Endothelial cell of umbilical vein (primary cell): ENCODE measurements at regions not wholly inside any gene's neighbourhood (a gene's known extent, or its start where the extent isn't known, plus 50 kb on each side); places are given as distances from the start of the nearest gene placed in this dataset.

Experiments used
- BruUV-seq: library from RNA; stranded (reverse); fragments of 400-500 nt; replicated peaks from 2 replicates; lab custom pipeline; 2021; lab: Mats Ljungman, UMichigan
- CTCF ChIA-PET: fragments of 300-600, 350-600 bp; sonication (Branson Sonifier 250); formaldehyde crosslinking; loops from one replicate; lab custom pipeline; 2021; ENCODE audit warnings: antibody characterized with exemption, inconsistent platforms; lab: Charles Lee
- POLR2A ChIA-PET: fragments of 300-600, 350-600 bp; sonication (Branson Sonifier 250); formaldehyde crosslinking; loops from one replicate; lab custom pipeline; 2021; ENCODE audit warnings: antibody characterized with exemption, inconsistent platforms; lab: Charles Lee
- DNase-seq: peaks from one replicate; pipeline ENCODE4 v3.0.0-alpha.2; 2011; ENCODE audit warnings: low read depth, low spot score
- FAIRE-seq: peaks from 2 replicates; lab custom pipeline; 2011; peaks lifted over from hg19 to GRCh38; lab: Jason Lieb, UNC
- H2AFZ ChIP-seq: 2 replicates; pipeline ENCODE4 v1.6.0; 2012; ENCODE audit warnings: low read depth, low read length, control low read depth, inconsistent platforms
- H3K27ac ChIP-seq: 2 replicates; pipeline ENCODE4 v1.5.1; 2011; ENCODE audit warnings: low read depth, mild to moderate bottlenecking, control low read depth, low read length, moderate library complexity; ENCODE audit not compliant: insufficient read depth
- H3K27me3 ChIP-seq, 2 experiments: 2 replicates each; pipeline versions ENCODE4 v1.6.0 to v1.6.1; 2011; ENCODE audit warnings: low read length in 2 of 2, mixed read lengths in 1 of 2; ENCODE audit not compliant: control insufficient read depth in 2 of 2, insufficient read depth in 2 of 2
- H3K36me3 ChIP-seq, 2 experiments: 2 replicates in 1 of 2; 3 replicates in 1 of 2; pipeline ENCODE4 v1.5.1; 2011; ENCODE audit warnings: low read length in 2 of 2, mild to moderate bottlenecking in 1 of 2, moderate library complexity in 1 of 2; ENCODE audit not compliant: control insufficient read depth in 2 of 2, insufficient read depth in 2 of 2; ENCODE audit errors: extremely low read depth in 1 of 2
- H3K4me1 ChIP-seq: 3 replicates; pipeline ENCODE4 v1.5.1; 2011; ENCODE audit warnings: mild to moderate bottlenecking, low read length; ENCODE audit not compliant: control insufficient read depth, insufficient read depth; ENCODE audit errors: extremely low read depth
- H3K4me2 ChIP-seq: 2 replicates; pipeline ENCODE4 v1.6.1; 2011; ENCODE audit warnings: low read length, control low read depth, mixed read lengths; ENCODE audit not compliant: insufficient read depth
- H3K4me3 ChIP-seq, 3 experiments: fragments of 200-600 bp in 1 of 3; sonication (generic), shearing (Covaris generic) in 1 of 3; replicated peaks in 1 of 3; 2 replicates each; pipeline ENCODE4 v1.5.1; 2011 to 2016; ENCODE audit warnings: control low read depth in 3 of 3, low read length in 3 of 3, mild to moderate bottlenecking in 2 of 3, inconsistent platforms in 1 of 3, low read depth in 1 of 3, moderate library complexity in 1 of 3; ENCODE audit not compliant: insufficient read depth in 1 of 3
- H3K79me2 ChIP-seq: 2 replicates; pipeline ENCODE4 v1.6.0; 2012; ENCODE audit warnings: low read length, inconsistent platforms; ENCODE audit not compliant: control insufficient read depth, insufficient read depth
- H3K9ac ChIP-seq: replicated peaks from 2 replicates; pipeline ENCODE3; 2011; ENCODE audit warnings: low read length, control low read depth; ENCODE audit not compliant: insufficient read depth; ENCODE audit errors: extremely low read depth
- H3K9me1 ChIP-seq: replicated peaks from 3 replicates; pipeline ENCODE4 v1.6.0; 2011; ENCODE audit warnings: mild to moderate bottlenecking, low read length; ENCODE audit not compliant: control insufficient read depth, insufficient read depth; ENCODE audit errors: extremely low read depth
- H3K9me3 ChIP-seq: replicated peaks from 2 replicates; pipeline ENCODE4 v1.5.1; 2012; ENCODE audit warnings: low read length, inconsistent platforms; ENCODE audit not compliant: control insufficient read depth, insufficient read depth
- H4K20me1 ChIP-seq: replicated peaks from 2 replicates; pipeline ENCODE3; 2011; ENCODE audit warnings: mild to moderate bottlenecking, low read length; ENCODE audit not compliant: control insufficient read depth, insufficient read depth; ENCODE audit errors: extremely low read depth
- CTCF ChIP-seq, 2 donors: IDR thresholded peaks; 1 replicate in 1 of 2; 2 replicates in 1 of 2; pipeline ENCODE4 v1.5.1; 2011; ENCODE audit warnings: low read length in 2 of 2, mild to moderate bottlenecking in 2 of 2, moderate library complexity in 2 of 2, control low read depth in 1 of 2, inconsistent platforms in 1 of 2, low read depth in 1 of 2; ENCODE audit not compliant: insufficient read depth in 1 of 2; ENCODE audit errors: extremely low read depth in 1 of 2
- EZH2 ChIP-seq: IDR thresholded peaks from 2 replicates; pipeline ENCODE4 v1.6.1; 2012; ENCODE audit warnings: borderline replicate concordance, low read depth, mild to moderate bottlenecking, moderate library complexity, low read length, inconsistent platforms; ENCODE audit not compliant: severe bottlenecking
- FOS ChIP-seq: IDR thresholded peaks from 2 replicates; pipeline ENCODE4 v1.6.1; 2011; ENCODE audit warnings: mild to moderate bottlenecking, low read length, moderate library complexity, borderline replicate concordance; ENCODE audit not compliant: insufficient read depth
- GATA2 ChIP-seq: IDR thresholded peaks from 2 replicates; pipeline ENCODE4 v1.7.0; 2011; ENCODE audit warnings: low read depth, mild to moderate bottlenecking, moderate library complexity, mixed read lengths, low read length; ENCODE audit not compliant: insufficient read length, insufficient read depth
- JUN ChIP-seq: IDR thresholded peaks from 2 replicates; pipeline ENCODE4 v1.6.1; 2011; ENCODE audit warnings: borderline replicate concordance, low read depth; ENCODE audit not compliant: insufficient read length, insufficient read depth
- MAX ChIP-seq: IDR thresholded peaks from 2 replicates; pipeline ENCODE4 v1.6.1; 2011; ENCODE audit not compliant: insufficient read depth, insufficient read length
- MYC ChIP-seq: IDR thresholded peaks from one replicate; pipeline ENCODE4 v1.6.1; 2011; ENCODE audit warnings: mild to moderate bottlenecking, low read depth, low read length
- POLR2A ChIP-seq: IDR thresholded peaks from 2 replicates; pipeline ENCODE4 v1.6.1; 2012; ENCODE audit warnings: low read depth, mild to moderate bottlenecking, control low read depth, low read length
- dilution Hi-C: fragments of 300-500 bp; cut with MboI; formaldehyde crosslinking; loops from one replicate; pipeline ENCODE4 v1.15.0; 2019; ENCODE audit warnings: low sequenced_read_pairs; ENCODE audit not compliant: extremely low pct_ligation_motif_present
- intact Hi-C: fragments of 100-400 bp; cut with micrococcal nuclease; formaldehyde crosslinking; loops from one replicate; pipeline ENCODE4 v1.10.0; 2022

- no TSS peak for BruUV-seq
- dilution Hi-C loops, result no loop called here
- POLR2A ChIA-PET, result no interaction called here
Measured at GRCh38 chr4:153916273-153916755, 127.4 kb upstream of the SFRP2 start.

More at GRCh38 chr4:153916273-153916755, 127.4 kb upstream of the SFRP2 start:
- FAIRE-seq (no peak), DNase-seq (no peak)
- Histone ChIP-seq H3K9me1 (no peaks in the 10 kb centered on the region), H3K9ac (no peak overlapping the region), H3K36me3 (no peaks in the 10 kb centered on the region), H3K79me2 (no peaks in the 10 kb centered on the region), H4K20me1 (no peaks in the 10 kb centered on the region), H3K27ac (no peak overlapping the region), H3K27me3 (no peaks in the 10 kb centered on the region), H2AFZ (no peak overlapping the region), H3K4me2 (no peak overlapping the region), H3K9me3 (no peaks in the 10 kb centered on the region), H3K4me1 (no peaks in the 10 kb centered on the region), H3K4me3 (no peak overlapping the region)
- CTCF ChIA-PET, result no interaction called here
- no peak for TF ChIP-seq EZH2
- no peak for TF ChIP-seq POLR2A
- TF ChIP-seq FOS, result no peak
- no peak for TF ChIP-seq JUN
- TF ChIP-seq MYC, result no peak
- no peak for TF ChIP-seq GATA2
- no peak for TF ChIP-seq MAX
- TF ChIP-seq CTCF (IDR thresholded peaks at IDR 0.05; ENCODE audit: extremely low read depth in 1 of 2, insufficient read depth in 1 of 2, low read depth in 1 of 2, low read length in 2 of 2), result no peak
- intact Hi-C loops, result no loop called here
